ENCODE measurements at regions not wholly inside any gene's neighbourhood (a gene's known extent, or its start where the extent isn't known, plus 50 kb on each side); places are given as distances from the start of the nearest gene placed in this dataset.

- H3K9me3 Mint-ChIP-seq (ENCODE audit: insufficient read depth): peaks cover 4% of the 10 kb centered on the region
- intact Hi-C loops (cut with micrococcal nuclease): no loop called here
- H3K4me3 Mint-ChIP-seq: no peak overlapping the region
- Histone ChIP-seq H2AFZ (ENCODE audit: insufficient read depth, low read depth, low read length, poor library complexity, severe bottlenecking) (no peak overlapping the region), H3K27me3 (replicated peaks in 1 of 4; ENCODE audit: control extremely low read depth in 1 of 4, control insufficient read depth in 3 of 4, insufficient read depth in 4 of 4, low read length in 3 of 4) (peaks cover 0 to 3% (median 0%) of the 10 kb centered on the region in 4 experiments), H3K4me3 (ENCODE audit: control extremely low read depth in 1 of 5, extremely low read depth in 1 of 5, insufficient read depth in 1 of 5, low read depth in 2 of 5, low read length in 4 of 5) (no peak overlapping the region), H3K4me1 (ENCODE audit: control insufficient read depth in 2 of 2, insufficient read depth in 2 of 2, low read length in 2 of 2) (no peaks in the 10 kb centered on the region), H4K20me1 (ENCODE audit: control insufficient read depth, insufficient read depth, low read length, poor library complexity, severe bottlenecking) (no peaks in the 10 kb centered on the region), H3K9me3 (ENCODE audit: control extremely low read depth in 1 of 3, control insufficient read depth in 2 of 3, insufficient read depth in 1 of 3, low read length in 2 of 3) (no peaks in the 10 kb centered on the region), H3K27ac (ENCODE audit: low read length in 2 of 2) (no peak overlapping the region), H3K4me2 (replicated peaks; ENCODE audit: low read depth, low read length, poor library complexity, severe bottlenecking) (no peak overlapping the region), H3K36me3 (replicated peaks in 1 of 2; ENCODE audit: control extremely low read depth in 1 of 2, control insufficient read depth in 1 of 2, extremely low read depth in 1 of 2, insufficient read depth in 2 of 2, low read length in 1 of 2) (no peaks in the 10 kb centered on the region), H3K79me2 (ENCODE audit: control insufficient read depth, insufficient read depth, low read length) (no peaks in the 10 kb centered on the region), H3K9ac (ENCODE audit: low read length) (no peak overlapping the region)
- DNase-seq: no peak
- CTCF ChIA-PET: no interaction called here
- H3K27me3 Mint-ChIP-seq: peaks cover 14% of the 10 kb centered on the region
- TF ChIP-seq CTCF (IDR thresholded peaks at IDR 0.05) (no peak), EZH2 (IDR thresholded peaks at IDR 0.05; ENCODE audit: borderline replicate concordance, insufficient read depth, low read depth, low read length, poor library complexity, severe bottlenecking) (no peak)
- ATAC-seq (ENCODE audit: low read depth): no peak
- H3K4me1 Mint-ChIP-seq: no peaks in the 10 kb centered on the region
- POLR2A ChIA-PET: no interaction called here
- H3K27ac Mint-ChIP-seq: no peak overlapping the region
- WGBS (ENCODE audit: insufficient coverage): 100% methylated on average over 1 of the region's 2 CpGs
Measured at GRCh38 chr6:56789879-56790278, 147.2 kb upstream of the DST start.

DNA sequence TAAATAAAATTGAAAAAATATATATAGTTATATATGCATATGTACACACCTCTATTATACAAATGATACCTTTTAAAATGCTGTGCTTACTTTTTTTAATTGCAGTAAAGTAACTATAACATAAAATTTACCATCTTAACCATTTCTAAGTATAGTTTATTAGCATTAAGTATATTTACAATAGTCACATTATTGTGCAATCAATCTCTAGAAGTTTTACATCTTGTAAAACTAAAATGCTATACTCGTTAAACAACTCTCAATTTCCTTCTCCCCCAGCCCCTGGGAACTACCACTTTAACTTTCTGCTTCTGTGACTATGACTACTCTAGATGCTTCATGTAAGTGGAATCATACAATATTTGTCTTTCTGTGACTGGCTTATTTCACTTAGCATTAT, 146.7 kb upstream of the DST start:
- ATAC-seq (ENCODE audit: low read depth): no peak
- H3K4me2 ChIP-seq (replicated peaks; ENCODE audit: low read depth, low read length, poor library complexity, severe bottlenecking): no peak overlapping the region
- CTCF ChIA-PET: no interaction called here

More for the DNA sequence above, 146.7 kb upstream of the DST start:
- no peaks in the 10 kb centered on the region for H3K79me2 ChIP-seq (ENCODE audit: control insufficient read depth, insufficient read depth, low read length)
- WGBS (ENCODE audit: insufficient coverage): no CpG with 5 or more reads among the region's 1 CpG
- DNase-seq: no peak
- TF ChIP-seq EZH2 (IDR thresholded peaks at IDR 0.05; ENCODE audit: borderline replicate concordance, insufficient read depth, low read depth, low read length, poor library complexity, severe bottlenecking) (no peak), CTCF (IDR thresholded peaks at IDR 0.05) (no peak)
- H4K20me1 ChIP-seq (ENCODE audit: control insufficient read depth, insufficient read depth, low read length, poor library complexity, severe bottlenecking): no peaks in the 10 kb centered on the region
- H3K4me3 ChIP-seq (ENCODE audit: control extremely low read depth in 1 of 5, extremely low read depth in 1 of 5, insufficient read depth in 1 of 5, low read depth in 2 of 5, low read length in 4 of 5): no peak overlapping the region
- peaks cover 14% of the 10 kb centered on the region for H3K27me3 Mint-ChIP-seq
- no peaks in the 10 kb centered on the region for H3K9me3 ChIP-seq (ENCODE audit: control extremely low read depth in 1 of 3, control insufficient read depth in 2 of 3, insufficient read depth in 1 of 3, low read length in 2 of 3)
- H3K27ac ChIP-seq (ENCODE audit: low read length in 2 of 2): no peak overlapping the region
- POLR2A ChIA-PET: no interaction called here
- no peak overlapping the region for H3K27ac Mint-ChIP-seq
- H3K9ac ChIP-seq (ENCODE audit: low read length): no peak overlapping the region
- no peak overlapping the region for H2AFZ ChIP-seq (ENCODE audit: insufficient read depth, low read depth, low read length, poor library complexity, severe bottlenecking)
- H3K4me1 Mint-ChIP-seq: no peaks in the 10 kb centered on the region
- peaks cover 0 to under 1% (median 0%) of the 10 kb centered on the region in 4 experiments for H3K27me3 ChIP-seq (replicated peaks in 1 of 4; ENCODE audit: control extremely low read depth in 1 of 4, control insufficient read depth in 3 of 4, insufficient read depth in 4 of 4, low read length in 3 of 4)
- H3K9me3 Mint-ChIP-seq (ENCODE audit: insufficient read depth): peaks cover 4% of the 10 kb centered on the region
- H3K4me3 Mint-ChIP-seq: no peak overlapping the region
- H3K36me3 ChIP-seq (replicated peaks in 1 of 2; ENCODE audit: control extremely low read depth in 1 of 2, control insufficient read depth in 1 of 2, extremely low read depth in 1 of 2, insufficient read depth in 2 of 2, low read length in 1 of 2): no peaks in the 10 kb centered on the region
- intact Hi-C loops (cut with micrococcal nuclease): no loop called here
- H3K4me1 ChIP-seq (ENCODE audit: control insufficient read depth in 2 of 2, insufficient read depth in 2 of 2, low read length in 2 of 2): no peaks in the 10 kb centered on the region

Data from B cell (primary cell).